ENCODE measurements at regions not wholly inside any gene's neighbourhood (a gene's known extent, or its start where the extent isn't known, plus 50 kb on each side); places are given as distances from the start of the nearest gene placed in this dataset.

GRCh38 chr7:52956379-52956915 is 79.0 kb upstream of the POM121L12 start:
- TF ChIP-seq CTCF (IDR thresholded peaks at IDR 0.05) (no peak), ZFX (IDR thresholded peaks at IDR 0.05; ENCODE audit: borderline replicate concordance) (no peak)

Measured in 22Rv1 (cell line).